ENCODE measurements at regions not wholly inside any gene's neighbourhood (a gene's known extent, or its start where the extent isn't known, plus 50 kb on each side); places are given as distances from the start of the nearest gene placed in this dataset.

GRCh38 chr1:80249699-80250098 is 1243.2 kb upstream of the ADGRL4 start:
- 82 to 96% methylated on average over 1 of the region's 1 CpG for WGBS, 2 donors

GRCh38 chr1:80248886-80249285 is 1242.4 kb upstream of the ADGRL4 start:
- H3K9ac ChIP-seq (ENCODE audit: insufficient read depth in 1 of 2, low read length in 2 of 2): no peak overlapping the region
- ATAC-seq (ENCODE audit: insufficient read depth, low FRiP score) (no peak), DNase-seq (no peak)
- no peaks in the 10 kb centered on the region for H3K36me3 ChIP-seq (ENCODE audit: control insufficient read depth in 4 of 4, insufficient read depth in 4 of 4, low read length in 4 of 4)
- TF ChIP-seq CTCF (IDR thresholded peaks at IDR 0.05; ENCODE audit: control extremely low read depth, extremely low read depth): no peak
- H3K4me1 ChIP-seq (ENCODE audit: control insufficient read depth in 5 of 5, insufficient read depth in 5 of 5, low read length in 5 of 5): no peaks in the 10 kb centered on the region
- no peaks in the 10 kb centered on the region for H3K27me3 ChIP-seq (ENCODE audit: control insufficient read depth in 3 of 3, insufficient read depth in 3 of 3, low read length in 2 of 3)
- peaks cover 0 to 5% (median 1%) of the 10 kb centered on the region in 4 donors for H3K9me3 ChIP-seq (ENCODE audit: control insufficient read depth in 4 of 4, insufficient read depth in 3 of 4, low read length in 3 of 4)
- no peak overlapping the region for H3K27ac ChIP-seq (ENCODE audit: low read depth in 1 of 2, low read length in 1 of 2)
- H3K4me3 ChIP-seq: no peak overlapping the region

More at GRCh38 chr1:80249699-80250098, 1243.2 kb upstream of the ADGRL4 start:
- Histone ChIP-seq H3K4me3 (no peak overlapping the region), H3K27ac (ENCODE audit: low read depth in 1 of 2, low read length in 1 of 2) (no peak overlapping the region), H3K9ac (ENCODE audit: insufficient read depth in 1 of 2, low read length in 2 of 2) (no peak overlapping the region), H3K9me3 (ENCODE audit: control insufficient read depth in 4 of 4, insufficient read depth in 3 of 4, low read length in 3 of 4) (peaks cover 0 to 5% (median 1%) of the 10 kb centered on the region in 4 donors), H3K36me3 (ENCODE audit: control insufficient read depth in 4 of 4, insufficient read depth in 4 of 4, low read length in 4 of 4) (no peaks in the 10 kb centered on the region), H3K4me1 (ENCODE audit: control insufficient read depth in 5 of 5, insufficient read depth in 5 of 5, low read length in 5 of 5) (no peaks in the 10 kb centered on the region), H3K27me3 (ENCODE audit: control insufficient read depth in 3 of 3, insufficient read depth in 3 of 3, low read length in 2 of 3) (no peaks in the 10 kb centered on the region)
- no peak for ATAC-seq (ENCODE audit: insufficient read depth, low FRiP score)
- TF ChIP-seq CTCF (IDR thresholded peaks at IDR 0.05; ENCODE audit: control extremely low read depth, extremely low read depth): no peak
- no peak for DNase-seq

GRCh38 chr1:80245813-80246212 is 1239.3 kb upstream of the ADGRL4 start:
- WGBS, 2 donors: 88 to 90% methylated on average over 2 of the region's 2 CpGs
- H3K9me3 ChIP-seq (ENCODE audit: control insufficient read depth in 4 of 4, insufficient read depth in 3 of 4, low read length in 3 of 4): peaks cover 0 to 5% (median 1%) of the 10 kb centered on the region in 4 donors
- DNase-seq (no peak), ATAC-seq (ENCODE audit: insufficient read depth, low FRiP score) (no peak)
- H3K9ac ChIP-seq (ENCODE audit: insufficient read depth in 1 of 2, low read length in 2 of 2): no peak overlapping the region
- H3K4me1 ChIP-seq (ENCODE audit: control insufficient read depth in 5 of 5, insufficient read depth in 5 of 5, low read length in 5 of 5): no peaks in the 10 kb centered on the region
- no peak overlapping the region for H3K4me3 ChIP-seq
- H3K27me3 ChIP-seq (ENCODE audit: control insufficient read depth in 3 of 3, insufficient read depth in 3 of 3, low read length in 2 of 3): no peaks in the 10 kb centered on the region
- no peak overlapping the region for H3K27ac ChIP-seq (ENCODE audit: low read depth in 1 of 2, low read length in 1 of 2)
- no peak for TF ChIP-seq CTCF (IDR thresholded peaks at IDR 0.05; ENCODE audit: control extremely low read depth, extremely low read depth)
- no peaks in the 10 kb centered on the region for H3K36me3 ChIP-seq (ENCODE audit: control insufficient read depth in 4 of 4, insufficient read depth in 4 of 4, low read length in 4 of 4)

GRCh38 chr1:80244372-80244771 is 1237.8 kb upstream of the ADGRL4 start:
- Histone ChIP-seq H3K9me3 (ENCODE audit: control insufficient read depth in 4 of 4, insufficient read depth in 3 of 4, low read length in 3 of 4) (peaks cover 0 to 2% (median 0%) of the 10 kb centered on the region in 4 donors), H3K27ac (ENCODE audit: low read depth in 1 of 2, low read length in 1 of 2) (no peak overlapping the region), H3K27me3 (ENCODE audit: control insufficient read depth in 3 of 3, insufficient read depth in 3 of 3, low read length in 2 of 3) (no peaks in the 10 kb centered on the region), H3K4me1 (ENCODE audit: control insufficient read depth in 5 of 5, insufficient read depth in 5 of 5, low read length in 5 of 5) (no peaks in the 10 kb centered on the region), H3K4me3 (no peak overlapping the region), H3K9ac (ENCODE audit: insufficient read depth in 1 of 2, low read length in 2 of 2) (no peak overlapping the region), H3K36me3 (ENCODE audit: control insufficient read depth in 4 of 4, insufficient read depth in 4 of 4, low read length in 4 of 4) (no peaks in the 10 kb centered on the region)
- no peak for TF ChIP-seq CTCF (IDR thresholded peaks at IDR 0.05; ENCODE audit: control extremely low read depth, extremely low read depth)
- WGBS, 2 donors: 82 to 88% methylated on average over 1 of the region's 1 CpG
- DNase-seq (no peak), ATAC-seq (ENCODE audit: insufficient read depth, low FRiP score) (no peak)

Data from lung (tissue), 11 donors.